Fibroblast of mammary gland (primary cell): ENCODE measurements at regions not wholly inside any gene's neighbourhood (a gene's known extent, or its start where the extent isn't known, plus 50 kb on each side); places are given as distances from the start of the nearest gene placed in this dataset.

Experiments
- DNase-seq: peaks from one replicate; pipeline ENCODE4 v3.0.0-alpha.2; 2010; ENCODE audit warnings: low read depth
- H3K4me3 ChIP-seq: 2 replicates; pipeline ENCODE4 v1.5.1; 2011; ENCODE audit warnings: low read depth, mild to moderate bottlenecking, low read length, moderate library complexity; ENCODE audit not compliant: control insufficient read depth
- TF ChIP-seq, protein P1 (sequence below): conservative IDR thresholded peaks from 2 replicates; pipeline ENCODE4 v1.5.1; 2011; ENCODE audit warnings: low read depth, low read length, inconsistent platforms; ENCODE audit not compliant: control insufficient read depth, insufficient read depth

GRCh38 chr6:14058029-14058695, 59.4 kb upstream of the CD83 start:
- TF ChIP-seq, protein P1, sequence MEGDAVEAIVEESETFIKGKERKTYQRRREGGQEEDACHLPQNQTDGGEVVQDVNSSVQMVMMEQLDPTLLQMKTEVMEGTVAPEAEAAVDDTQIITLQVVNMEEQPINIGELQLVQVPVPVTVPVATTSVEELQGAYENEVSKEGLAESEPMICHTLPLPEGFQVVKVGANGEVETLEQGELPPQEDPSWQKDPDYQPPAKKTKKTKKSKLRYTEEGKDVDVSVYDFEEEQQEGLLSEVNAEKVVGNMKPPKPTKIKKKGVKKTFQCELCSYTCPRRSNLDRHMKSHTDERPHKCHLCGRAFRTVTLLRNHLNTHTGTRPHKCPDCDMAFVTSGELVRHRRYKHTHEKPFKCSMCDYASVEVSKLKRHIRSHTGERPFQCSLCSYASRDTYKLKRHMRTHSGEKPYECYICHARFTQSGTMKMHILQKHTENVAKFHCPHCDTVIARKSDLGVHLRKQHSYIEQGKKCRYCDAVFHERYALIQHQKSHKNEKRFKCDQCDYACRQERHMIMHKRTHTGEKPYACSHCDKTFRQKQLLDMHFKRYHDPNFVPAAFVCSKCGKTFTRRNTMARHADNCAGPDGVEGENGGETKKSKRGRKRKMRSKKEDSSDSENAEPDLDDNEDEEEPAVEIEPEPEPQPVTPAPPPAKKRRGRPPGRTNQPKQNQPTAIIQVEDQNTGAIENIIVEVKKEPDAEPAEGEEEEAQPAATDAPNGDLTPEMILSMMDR: no peak
- DNase-seq: no peak
- no peak overlapping the region for H3K4me3 ChIP-seq

DNA sequence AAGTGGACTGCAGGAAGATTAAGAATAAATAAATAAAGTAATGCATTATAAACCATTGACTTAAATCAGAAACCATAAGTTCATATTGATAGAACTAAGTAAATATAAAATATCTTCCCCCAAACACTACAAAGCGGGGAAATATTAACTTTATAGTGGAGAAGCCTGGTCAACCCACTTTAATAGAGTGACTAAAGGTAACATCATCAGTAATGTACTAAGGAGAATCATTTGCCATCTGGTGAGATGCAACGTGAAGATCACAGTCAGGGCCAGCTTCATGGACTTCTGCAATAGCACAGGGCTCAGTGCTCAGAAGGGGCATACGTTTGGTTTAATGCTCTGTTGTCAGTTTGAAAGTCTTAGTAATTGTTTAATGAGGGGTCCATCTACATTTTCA, 58.8 kb upstream of the CD83 start:
- TF ChIP-seq, protein P1: no peak
- DNase-seq: no peak
- no peak overlapping the region for H3K4me3 ChIP-seq

- no peak overlapping the region for H3K4me3 ChIP-seq
- TF ChIP-seq, protein P1: no peak
- DNase-seq: no peak
Measured at GRCh38 chr6:14059791-14060436, 57.7 kb upstream of the CD83 start.

DNA sequence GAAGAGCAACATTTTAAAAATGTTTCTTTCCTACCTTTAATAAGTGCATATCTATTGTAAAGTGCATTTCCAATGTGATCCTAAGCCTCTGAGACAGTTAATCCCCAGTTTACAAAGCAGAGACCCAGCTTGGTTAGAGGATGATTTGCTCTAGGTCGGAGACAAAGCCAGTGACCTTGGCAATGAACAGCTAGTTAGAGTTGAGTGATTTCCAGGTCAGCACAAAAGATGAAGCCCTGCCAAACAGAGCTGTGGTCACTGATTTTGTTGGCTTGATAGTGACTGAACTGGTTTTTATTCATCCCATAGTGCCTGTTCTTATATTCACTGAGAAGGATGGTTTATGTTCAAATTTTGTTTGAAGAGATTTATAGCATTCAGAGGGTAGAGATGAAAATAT, 56.6 kb upstream of the CD83 start:
- H3K4me3 ChIP-seq: no peak overlapping the region
- DNase-seq: no peak
- TF ChIP-seq, protein P1: no peak

GRCh38 chr6:14061643-14062042, 55.9 kb upstream of the CD83 start:
- no peak for DNase-seq
- TF ChIP-seq, protein P1: no peak
- no peak overlapping the region for H3K4me3 ChIP-seq

- H3K4me3 ChIP-seq: no peak overlapping the region
- DNase-seq: no peak
- TF ChIP-seq, protein P1: no peak
Measured at GRCh38 chr6:14062345-14063029, 55.1 kb upstream of the CD83 start.
